SK-N-MC (cell line): ENCODE measurements at regions not wholly inside any gene's neighbourhood (a gene's known extent, or its start where the extent isn't known, plus 50 kb on each side); places are given as distances from the start of the nearest gene placed in this dataset.

Experiments
- DNase-seq: peaks from one replicate; pipeline ENCODE4 v3.0.0-alpha.2; 2011; ENCODE audit warnings: low read depth, low spot score
- H3K27ac ChIP-seq: fragments of 200-600 bp; sonication (generic); 2 replicates; pipeline ENCODE4 v1.5.1; 2016; ENCODE audit warnings: mixed run types
- H3K36me3 ChIP-seq: fragments of 200-600 bp; sonication (generic); 2 replicates; pipeline ENCODE4 v1.6.1; 2017; ENCODE audit warnings: antibody characterized with exemption, low read length, mixed read lengths; ENCODE audit not compliant: insufficient read depth
- H3K4me3 ChIP-seq: fragments of 200-600 bp; sonication (generic); 2 replicates; pipeline ENCODE4 v1.5.1; 2016
- H3K9ac ChIP-seq: fragments of 200-600 bp; sonication (generic); 2 replicates; pipeline ENCODE4 v1.8.0; 2017; ENCODE audit warnings: mixed run types, mixed read lengths; ENCODE audit not compliant: insufficient read length
- H3K9me3 ChIP-seq: fragments of 200-600 bp; sonication (generic); 2 replicates; pipeline ENCODE4 v1.6.1; 2017; ENCODE audit warnings: low read depth, mild to moderate bottlenecking, antibody characterized with exemption, low read length, moderate library complexity, mixed read lengths
- EZH2 ChIP-seq: fragments of 200-600 bp; sonication (generic); IDR thresholded peaks from one replicate; pipeline ENCODE4 v1.6.1; 2017; ENCODE audit warnings: antibody characterized with exemption
- FOXP2 ChIP-seq: optimal IDR thresholded peaks from 2 replicates; pipeline ENCODE3; 2011; ENCODE audit warnings: mild to moderate bottlenecking, moderate library complexity; ENCODE audit not compliant: insufficient read depth; ENCODE audit errors: extremely low read length, control extremely low read depth
- POLR2AphosphoS5 ChIP-seq: IDR thresholded peaks from 2 replicates; pipeline ENCODE4 v1.6.1; 2012; ENCODE audit warnings: mild to moderate bottlenecking, low read depth, low read length, borderline replicate concordance

DNA sequence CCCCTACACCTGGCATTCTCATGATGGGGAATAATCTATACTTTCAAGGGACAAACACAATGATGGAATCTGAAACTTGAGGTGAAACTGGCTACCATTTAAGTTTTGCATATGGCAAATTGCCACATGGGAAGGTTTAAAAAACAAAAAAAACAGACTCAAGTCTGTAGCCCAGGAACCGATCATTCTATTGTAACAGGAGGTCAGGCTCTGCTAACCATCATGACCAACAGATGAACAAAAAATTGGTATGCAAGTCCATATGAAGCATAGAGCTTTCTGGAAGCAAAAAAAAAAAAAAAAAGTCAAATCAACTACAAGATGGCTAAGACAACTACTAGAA, 594.3 kb upstream of the DIPK2B start:
- H3K9me3 ChIP-seq = no peaks in the 10 kb centered on the region; the same call in 1 of the 2 replicates
- no peak for DNase-seq
- H3K27ac ChIP-seq = no peak overlapping the region
- no peak overlapping the region for H3K9ac ChIP-seq
- H3K36me3 ChIP-seq = peaks cover 6% of the 10 kb centered on the region; the same call in 1 of the 2 replicates
- no peak for TF ChIP-seq EZH2
- TF ChIP-seq POLR2AphosphoS5 = no peak
- TF ChIP-seq FOXP2 = no peak
- no peak overlapping the region for H3K4me3 ChIP-seq

DNA sequence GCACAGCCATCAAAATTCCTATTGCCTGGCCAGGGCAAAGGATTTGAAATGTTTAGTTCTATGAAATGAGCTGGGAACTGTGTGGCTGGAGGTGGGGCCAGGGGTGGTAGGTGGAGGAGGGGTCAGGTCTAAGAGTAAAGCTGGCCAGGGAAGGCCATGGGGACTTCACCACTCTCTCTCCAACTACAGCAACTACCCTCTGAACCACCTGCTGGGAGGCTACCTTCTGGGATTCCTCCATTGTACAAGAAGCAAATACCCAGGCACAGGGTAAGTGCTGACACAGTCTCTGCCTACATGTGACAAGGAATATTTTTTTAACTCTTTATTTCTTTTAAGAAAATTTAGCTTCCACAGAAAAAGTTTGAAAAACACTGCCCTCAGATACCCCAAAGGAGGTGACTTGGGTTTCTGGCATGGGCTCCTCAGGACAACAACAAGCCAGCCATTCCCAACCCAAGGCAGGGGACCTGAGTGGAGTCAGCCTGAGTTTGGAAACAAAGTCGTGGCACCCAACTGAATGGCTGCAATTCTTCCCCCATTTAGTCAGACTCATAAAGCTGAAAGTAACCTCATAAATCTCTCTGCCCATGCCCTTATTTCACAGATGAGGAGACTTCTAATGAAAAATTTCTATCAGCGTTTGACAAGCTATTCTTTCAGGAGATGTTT, 593.8 kb upstream of the DIPK2B start:
- DNase-seq = no peak
- Histone ChIP-seq H3K36me3 (peaks cover 6% of the 10 kb centered on the region; the same call in 1 of the 2 replicates), H3K9ac (no peak overlapping the region), H3K27ac (no peak overlapping the region), H3K9me3 (no peaks in the 10 kb centered on the region; the same call in 1 of the 2 replicates), H3K4me3 (no peak overlapping the region)
- TF ChIP-seq FOXP2 (no peak), EZH2 (no peak), POLR2AphosphoS5 (no peak)

DNA sequence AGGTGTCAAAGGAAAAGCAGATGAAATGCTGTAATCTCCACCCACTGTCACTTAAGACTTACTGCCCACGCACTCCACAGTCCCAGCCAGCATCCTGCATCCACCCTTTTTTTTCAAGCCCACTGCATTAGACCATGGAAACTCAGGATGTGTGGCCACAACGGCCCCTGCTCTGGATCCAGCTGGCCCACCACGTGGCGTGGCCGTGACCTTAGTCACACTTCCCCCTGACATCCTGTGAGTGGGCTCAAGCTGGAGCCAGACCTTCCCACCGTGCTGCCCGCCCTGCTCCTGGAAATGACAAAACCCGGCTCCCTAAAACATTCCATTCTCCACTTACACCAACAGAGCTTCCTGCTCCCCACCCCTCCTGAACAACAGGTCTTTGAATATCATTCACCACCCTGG, 588.3 kb upstream of the DIPK2B start:
- Histone ChIP-seq H3K27ac (no peak overlapping the region), H3K9ac (no peak overlapping the region)

DNA sequence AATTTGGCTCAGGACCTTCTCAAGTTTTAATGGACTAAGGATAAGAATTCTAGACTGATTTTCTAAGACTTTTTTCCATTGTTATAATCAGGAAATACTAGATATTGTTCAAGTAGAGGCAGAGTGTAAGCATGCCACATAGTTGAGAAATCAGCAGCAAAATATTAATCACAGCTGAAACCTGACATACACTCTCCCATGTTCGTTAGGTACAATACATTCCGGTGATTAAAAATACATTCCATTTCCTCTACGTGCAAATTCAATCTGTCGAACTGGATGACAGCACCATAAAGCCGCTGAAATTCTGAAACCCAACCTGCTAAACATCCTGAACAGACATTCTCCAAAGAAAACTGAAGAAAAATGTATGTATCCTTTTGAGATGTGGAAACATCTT, 587.6 kb upstream of the DIPK2B start:
- Histone ChIP-seq H3K27ac (0 out of 2 replicates have a peak overlapping the region, but pooled peaks have one; percentile 16), H3K9me3 (no peaks in the 10 kb centered on the region; the same call in 1 of the 2 replicates), H3K4me3 (no peak overlapping the region), H3K36me3 (no peaks in the 10 kb centered on the region; the same call in 1 of the 2 replicates), H3K9ac (no peak overlapping the region)
- no peak for DNase-seq
- no peak for TF ChIP-seq POLR2AphosphoS5
- no peak for TF ChIP-seq FOXP2

More for the DNA sequence above, 588.3 kb upstream of the DIPK2B start:
- Histone ChIP-seq H3K36me3 (peaks cover 4% of the 10 kb centered on the region; the same call in 1 of the 2 replicates), H3K4me3 (no peak overlapping the region), H3K9me3 (no peaks in the 10 kb centered on the region; the same call in 1 of the 2 replicates)
- no peak for DNase-seq
- TF ChIP-seq POLR2AphosphoS5 (no peak), EZH2 (no peak), FOXP2 (no peak)

DNA sequence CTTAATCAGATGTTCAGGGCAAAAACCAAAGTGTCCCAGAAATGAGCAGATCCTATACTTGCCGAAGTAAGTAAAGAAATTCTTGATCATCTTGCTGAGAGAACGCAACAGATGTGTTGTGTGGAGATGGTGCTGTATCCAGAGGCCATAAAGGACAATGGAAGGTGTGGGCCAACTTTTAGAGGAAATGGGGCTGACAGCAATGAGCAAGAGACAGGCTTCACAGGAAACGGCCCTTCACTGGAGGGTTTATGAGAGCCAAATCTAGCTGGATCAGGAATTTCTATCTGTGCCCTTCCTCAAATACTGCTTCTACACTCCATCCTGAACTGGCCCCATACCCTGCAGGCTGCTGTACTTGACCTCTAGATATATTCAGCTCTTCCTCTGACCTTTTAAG, 583.9 kb upstream of the DIPK2B start:
- no peak overlapping the region for H3K27ac ChIP-seq
- no peak overlapping the region for H3K4me3 ChIP-seq
- TF ChIP-seq EZH2 = no peak
- no peak for TF ChIP-seq POLR2AphosphoS5
- TF ChIP-seq FOXP2 = no peak
- no peaks in the 10 kb centered on the region for H3K9me3 ChIP-seq
- no peak overlapping the region for H3K9ac ChIP-seq
- no peaks in the 10 kb centered on the region for H3K36me3 ChIP-seq
- DNase-seq = no peak

DNA sequence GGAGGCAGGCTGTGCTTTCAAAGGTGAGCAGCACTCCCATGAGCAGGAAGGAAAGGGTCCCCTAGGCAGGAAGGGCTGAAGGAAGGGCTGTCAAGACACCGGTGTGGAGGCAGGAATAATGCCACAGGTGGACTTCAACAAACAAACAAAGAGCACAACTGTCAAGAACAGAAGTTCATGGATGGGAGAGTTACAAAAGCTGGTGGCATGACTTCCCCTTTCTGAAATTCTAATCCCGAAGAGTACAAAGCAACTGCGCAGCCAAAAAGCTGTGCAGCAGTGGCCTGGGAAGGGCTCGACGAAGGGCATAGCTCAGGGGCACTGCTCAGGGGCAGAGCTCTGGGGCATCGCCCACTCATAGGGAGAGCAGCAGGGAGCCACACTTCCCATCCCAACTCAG, 582.3 kb upstream of the DIPK2B start:
- TF ChIP-seq EZH2 = no peak
- no peak for DNase-seq
- Histone ChIP-seq H3K27ac (peak overlapping the region; percentile 73; the same call in 1 of the 2 replicates), H3K9me3 (no peaks in the 10 kb centered on the region), H3K9ac (no peak overlapping the region), H3K36me3 (no peaks in the 10 kb centered on the region), H3K4me3 (no peak overlapping the region)

DNA sequence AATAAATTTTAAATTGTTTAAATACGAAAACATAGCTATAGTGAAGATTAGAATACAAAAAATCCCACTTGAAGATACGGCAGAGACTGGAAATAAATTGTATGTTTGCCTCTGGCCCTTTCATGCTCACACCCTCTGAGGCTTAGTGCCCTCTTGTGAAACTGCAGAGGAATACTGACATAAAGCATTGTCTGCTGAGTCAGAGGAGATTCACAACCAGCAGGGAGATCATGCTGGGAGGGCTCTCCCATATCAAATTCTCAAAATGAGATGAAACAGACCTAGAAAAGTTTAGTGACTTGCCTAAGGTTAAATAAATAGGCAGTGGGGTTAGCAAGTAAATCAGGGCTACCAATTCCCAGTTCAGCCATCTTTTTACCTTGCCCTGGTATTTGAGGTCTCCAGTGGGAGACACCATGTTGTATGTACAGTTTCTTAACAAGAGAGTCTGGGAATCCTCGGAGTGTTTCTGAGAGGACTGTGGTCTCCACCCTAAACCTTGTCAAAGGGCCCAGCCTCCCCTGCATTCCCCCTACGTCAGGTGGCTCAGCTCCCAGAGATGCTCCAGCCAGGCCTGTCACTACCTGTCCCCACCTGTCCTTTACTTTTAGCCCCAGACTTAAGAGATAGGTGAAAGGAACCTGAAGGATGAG, 581.4 kb upstream of the DIPK2B start:
- no peak for DNase-seq
- no peaks in the 10 kb centered on the region for H3K9me3 ChIP-seq
- no peak overlapping the region for H3K4me3 ChIP-seq
- no peak overlapping the region for H3K9ac ChIP-seq
- peak overlapping the region; percentile 73; the same call in 1 of the 2 replicates for H3K27ac ChIP-seq
- no peaks in the 10 kb centered on the region for H3K36me3 ChIP-seq
- no peak for TF ChIP-seq FOXP2
- TF ChIP-seq EZH2 = no peak
- TF ChIP-seq POLR2AphosphoS5 = no peak

DNA sequence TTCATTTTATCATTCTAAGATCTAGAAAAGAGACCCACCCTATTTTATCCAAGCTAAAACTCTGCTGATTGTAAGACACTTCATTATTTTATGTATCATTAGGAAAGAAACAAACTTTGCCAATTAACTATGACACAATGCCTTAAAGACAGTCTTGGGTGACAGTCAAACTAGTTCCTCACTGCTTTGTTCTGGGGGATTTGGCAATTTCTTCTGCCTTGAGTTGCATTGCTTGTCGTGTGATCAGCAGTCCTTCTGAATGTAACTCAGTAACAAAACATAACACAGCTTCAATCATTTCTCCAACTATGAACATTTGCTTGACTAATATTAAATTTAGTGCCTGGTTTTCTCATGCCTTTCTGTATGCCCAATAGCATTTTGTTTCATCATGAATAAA, 577.9 kb upstream of the DIPK2B start:
- TF ChIP-seq EZH2 = no peak
- no peak for TF ChIP-seq POLR2AphosphoS5
- TF ChIP-seq FOXP2 = no peak
- Histone ChIP-seq H3K36me3 (no peaks in the 10 kb centered on the region), H3K4me3 (no peak overlapping the region), H3K27ac (no peak overlapping the region), H3K9me3 (no peaks in the 10 kb centered on the region), H3K9ac (no peak overlapping the region)
- DNase-seq = no peak

DNA sequence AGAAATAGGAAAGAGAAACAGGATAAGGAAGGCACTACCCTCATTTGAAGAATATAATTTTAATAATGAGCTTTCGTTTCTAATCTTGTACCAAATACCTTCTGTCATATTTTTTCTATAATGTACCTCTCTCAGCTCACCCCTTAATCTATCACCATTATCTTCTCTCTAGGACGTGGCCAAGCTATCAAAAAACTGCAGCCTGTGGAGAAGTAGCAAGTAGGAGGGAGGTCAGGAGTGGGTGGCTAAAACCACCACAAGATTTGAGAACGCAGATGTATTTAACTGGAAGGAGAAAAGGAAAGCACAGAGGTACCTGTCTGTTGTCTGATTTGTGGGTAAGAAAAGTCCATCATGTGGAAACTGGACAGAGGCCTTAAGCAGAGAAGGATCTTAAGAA, 576.7 kb upstream of the DIPK2B start:
- Histone ChIP-seq H3K27ac (no peak overlapping the region), H3K4me3 (no peak overlapping the region), H3K36me3 (no peaks in the 10 kb centered on the region), H3K9me3 (no peaks in the 10 kb centered on the region), H3K9ac (no peak overlapping the region)
- TF ChIP-seq POLR2AphosphoS5 (no peak), FOXP2 (no peak), EZH2 (no peak)
- no peak for DNase-seq
